SHP77 (cell line): ENCODE measurements at regions not wholly inside any gene's neighbourhood (a gene's known extent, or its start where the extent isn't known, plus 50 kb on each side); places are given as distances from the start of the nearest gene placed in this dataset.
"Not testable (repeated sequence)": the region's sequence is repeated elsewhere in the genome, so short reads cannot be mapped to it uniquely, and the experiment has no call there.

ENCODE experiments used
- DNase-seq, 2 experiments: peaks; one replicate each; lab custom pipeline; 2025; lab: John Stamatoyannopoulos, UW

DNA sequence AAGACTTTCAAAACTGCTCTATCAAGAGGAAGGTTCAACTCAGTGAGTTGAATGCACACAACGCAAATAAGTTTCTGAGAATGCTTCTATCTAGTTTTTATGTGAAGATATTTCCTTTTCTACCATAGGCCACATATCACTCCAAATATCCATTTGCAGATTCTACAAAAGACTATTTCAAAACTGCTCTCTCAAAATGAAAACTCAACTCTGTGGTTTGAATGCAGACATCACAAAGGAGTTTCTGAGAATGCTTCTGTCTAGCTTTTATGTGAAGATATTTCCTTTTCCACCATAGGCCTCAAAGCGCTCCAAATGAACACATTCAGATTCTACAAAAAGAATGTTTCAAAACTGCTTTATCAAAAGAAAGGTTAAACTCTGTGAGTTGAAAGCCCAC is 1093.1 kb upstream of the DEFB115 start:
- DNase-seq = not testable (repeated sequence)

DNA sequence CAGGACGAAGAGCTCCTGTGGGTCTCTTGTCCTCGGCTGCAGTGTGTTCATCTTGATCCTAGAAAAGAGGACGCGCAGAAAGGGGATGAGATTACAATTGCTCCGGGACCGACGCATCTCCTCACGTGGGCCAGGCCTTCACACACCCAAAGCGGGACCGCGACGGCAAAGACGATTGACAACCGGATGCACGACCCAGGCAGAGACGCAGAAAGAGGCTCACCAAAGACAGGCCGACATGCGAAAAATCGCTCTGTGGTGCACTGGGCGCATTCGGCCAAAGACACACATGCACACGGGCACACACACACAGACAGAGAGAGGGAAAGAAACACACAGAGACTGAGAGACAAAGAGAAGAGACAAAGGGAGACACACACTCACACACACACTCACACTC is 1089.9 kb upstream of the DEFB115 start:
- no peak for DNase-seq

DNA sequence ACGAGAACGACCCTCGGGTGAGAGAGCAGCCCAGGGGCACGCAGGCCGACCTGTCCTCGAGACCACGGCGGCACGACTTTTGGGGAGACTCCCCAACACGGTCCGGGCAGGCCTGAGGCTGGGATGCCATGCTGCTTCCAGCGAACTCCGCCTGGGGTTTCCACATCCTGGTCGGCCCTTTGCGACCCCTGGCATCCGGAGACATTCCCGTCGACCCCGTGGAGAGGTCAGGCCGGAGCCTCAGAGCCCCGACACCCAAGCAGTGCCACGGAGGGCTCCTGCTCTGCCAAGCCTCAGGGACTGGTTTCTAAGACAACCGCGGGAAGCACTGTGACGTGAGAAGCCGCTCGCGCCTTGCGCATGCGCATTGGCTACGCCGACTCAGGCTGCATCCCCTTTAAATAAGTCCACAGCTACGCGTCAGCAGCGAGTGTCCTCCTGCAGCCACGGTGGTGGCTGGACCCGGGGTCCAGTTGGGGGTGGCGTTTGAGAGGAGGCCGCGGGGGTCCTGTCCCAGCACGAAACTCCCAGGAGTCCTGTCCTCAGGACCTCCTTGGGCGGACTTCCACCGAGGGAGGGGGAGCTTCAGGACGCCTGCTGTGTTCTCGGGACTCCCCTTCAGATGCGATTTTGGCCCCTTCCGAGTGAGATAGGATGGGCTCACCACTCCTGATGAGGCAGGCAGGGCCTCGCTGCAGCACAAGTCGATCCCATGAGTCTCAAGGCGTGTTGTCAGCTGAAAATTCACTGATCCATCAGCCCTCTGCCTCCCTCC is 1089.3 kb upstream of the DEFB115 start:
- DNase-seq = no peak

DNA sequence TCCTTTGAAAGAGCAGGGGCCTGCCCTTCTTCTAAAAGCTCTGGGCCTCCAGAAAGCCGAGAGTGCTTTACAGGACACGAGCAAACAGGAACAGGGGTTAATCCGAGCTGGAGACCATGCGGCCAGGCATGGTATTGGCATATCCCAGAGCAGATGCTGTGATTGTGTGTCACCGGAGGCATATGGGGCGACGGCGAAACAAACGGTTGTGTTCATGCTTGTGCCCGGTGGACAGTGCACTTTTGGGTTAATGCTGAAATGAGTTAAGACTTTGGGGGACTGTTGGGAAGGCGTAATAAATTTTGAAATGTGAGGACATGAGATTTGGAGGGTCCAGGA is 1088.7 kb upstream of the DEFB115 start:
- DNase-seq = no peak

DNA sequence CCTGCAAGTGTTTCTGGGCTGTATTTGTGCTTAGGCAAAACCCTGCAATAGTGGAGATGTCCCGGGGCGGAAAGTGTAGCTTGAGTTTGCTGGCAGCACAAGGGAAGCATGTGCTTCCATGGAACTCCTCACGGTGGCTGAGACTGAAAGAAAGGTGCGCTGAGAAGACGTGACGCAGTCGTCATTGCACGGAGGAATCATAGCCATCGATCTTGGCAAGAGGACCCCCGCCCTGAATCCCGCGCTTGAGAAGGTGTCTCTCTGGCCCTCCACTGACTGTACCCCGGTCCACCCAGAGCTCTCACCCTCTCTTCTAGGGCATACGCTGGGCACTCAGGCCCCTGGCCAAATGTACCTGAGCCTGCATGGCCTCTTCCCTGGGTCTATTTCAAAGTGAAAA is 1081.8 kb upstream of the DEFB115 start:
- DNase-seq = no peak

DNA sequence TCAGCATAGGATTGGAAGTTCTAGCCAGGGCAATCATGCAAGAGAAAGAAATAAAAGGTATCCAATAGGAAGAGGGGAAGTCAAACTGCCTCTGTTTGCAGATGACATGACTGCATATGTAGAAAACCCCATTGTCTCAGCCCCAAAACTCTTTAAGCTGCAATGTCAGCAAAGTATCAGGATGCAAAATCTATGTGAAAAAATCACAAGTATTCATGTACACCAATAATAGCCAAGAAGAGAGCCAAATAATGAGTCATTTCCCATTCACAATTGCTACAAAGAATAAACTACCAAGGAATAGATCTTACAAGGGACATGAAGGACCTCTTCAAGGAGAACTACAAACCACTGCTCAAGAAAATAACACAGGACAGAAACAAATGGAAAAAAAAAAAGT is 1074.3 kb upstream of the DEFB115 start:
- not testable (repeated sequence) for DNase-seq

DNA sequence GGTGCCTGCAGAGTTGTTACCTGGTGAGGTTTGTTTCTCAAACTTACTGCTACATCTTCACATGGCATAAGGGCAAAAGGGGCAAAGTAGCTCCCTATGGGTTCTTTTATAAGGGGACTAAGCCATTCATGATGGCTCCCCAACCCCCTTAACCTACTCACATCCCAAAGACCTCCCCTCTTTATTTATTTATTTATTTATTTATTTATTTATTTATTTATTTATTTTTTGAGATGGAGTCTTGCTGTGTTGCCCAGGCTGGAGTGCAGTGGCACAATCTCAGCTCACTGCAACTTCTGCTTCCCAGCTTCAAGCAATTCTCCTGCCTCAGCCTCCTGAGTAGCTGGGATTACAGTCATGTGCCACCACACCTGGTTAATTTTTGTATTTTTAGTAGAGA is 1065.7 kb upstream of the DEFB115 start:
- not testable (repeated sequence) for DNase-seq

DNA sequence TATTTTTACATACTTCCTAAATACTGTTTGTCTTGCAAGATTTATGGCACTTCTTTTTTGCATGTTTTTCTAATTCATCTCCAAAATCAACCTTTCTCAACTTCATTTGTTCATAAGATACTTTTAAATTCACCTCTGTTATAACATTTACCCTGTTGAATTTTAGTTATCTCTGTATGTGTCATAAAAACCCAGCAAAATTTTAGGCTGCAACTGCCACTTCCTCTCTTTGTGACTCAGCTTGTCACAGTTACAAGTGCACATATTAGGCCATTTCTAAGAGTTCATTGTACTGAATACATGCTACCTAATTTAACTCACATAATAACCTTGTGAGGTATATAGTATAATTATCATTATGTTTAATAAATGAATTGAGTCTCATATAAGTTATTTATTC is 1023.0 kb upstream of the DEFB115 start:
- not testable (repeated sequence) for DNase-seq

DNA sequence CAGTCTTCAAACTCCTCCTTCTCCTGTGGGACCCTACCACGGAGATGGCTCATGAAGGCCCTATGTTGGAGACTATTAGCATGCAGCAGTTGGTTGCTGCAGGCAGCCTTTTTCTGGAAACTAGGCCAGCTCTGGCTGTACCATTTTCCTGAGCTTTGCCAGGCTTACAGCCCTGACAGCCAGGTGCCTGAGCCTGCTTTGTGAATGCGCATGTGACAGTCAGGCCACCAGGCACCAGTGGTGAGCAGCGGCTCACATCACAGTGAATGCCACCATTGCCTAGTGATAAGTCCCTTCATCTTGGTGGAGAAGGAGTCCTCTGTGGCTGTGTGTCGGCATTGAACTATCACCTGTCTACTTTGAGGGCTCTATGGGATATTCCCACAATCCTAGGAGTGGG is 982.4 kb upstream of the DEFB115 start:
- not testable (repeated sequence) for DNase-seq

DNA sequence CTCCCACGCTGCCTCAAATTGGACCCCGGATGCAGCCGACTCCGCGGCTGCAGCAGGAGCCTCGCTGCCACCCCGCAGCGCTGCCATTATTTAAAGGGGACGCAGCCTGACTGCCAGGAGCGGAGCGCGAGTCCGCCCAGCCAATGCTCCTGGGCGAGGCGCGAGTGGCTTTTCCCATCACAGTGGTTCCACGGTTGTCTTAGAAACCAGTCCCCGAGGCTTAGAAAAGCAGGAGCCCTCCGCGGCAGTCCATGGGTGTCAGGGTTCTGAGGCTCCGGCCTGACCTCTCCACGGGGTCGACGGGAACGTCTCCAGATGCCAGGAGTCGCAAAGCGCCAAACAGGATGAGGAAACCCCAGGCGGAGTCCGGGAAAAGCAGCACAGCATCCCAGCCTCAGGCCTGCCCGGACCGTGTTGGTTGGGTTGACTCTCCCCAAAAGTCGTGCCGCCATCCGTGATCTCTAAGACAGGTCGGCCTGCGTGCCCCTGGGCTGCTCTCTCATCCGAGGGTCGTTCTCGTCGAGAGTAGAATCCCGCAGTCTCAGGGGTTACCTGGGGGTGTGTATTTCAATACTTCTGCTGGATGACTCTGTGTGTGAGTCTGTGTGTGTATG is 975.8 kb upstream of the DEFB115 start:
- DNase-seq = no peak

DNA sequence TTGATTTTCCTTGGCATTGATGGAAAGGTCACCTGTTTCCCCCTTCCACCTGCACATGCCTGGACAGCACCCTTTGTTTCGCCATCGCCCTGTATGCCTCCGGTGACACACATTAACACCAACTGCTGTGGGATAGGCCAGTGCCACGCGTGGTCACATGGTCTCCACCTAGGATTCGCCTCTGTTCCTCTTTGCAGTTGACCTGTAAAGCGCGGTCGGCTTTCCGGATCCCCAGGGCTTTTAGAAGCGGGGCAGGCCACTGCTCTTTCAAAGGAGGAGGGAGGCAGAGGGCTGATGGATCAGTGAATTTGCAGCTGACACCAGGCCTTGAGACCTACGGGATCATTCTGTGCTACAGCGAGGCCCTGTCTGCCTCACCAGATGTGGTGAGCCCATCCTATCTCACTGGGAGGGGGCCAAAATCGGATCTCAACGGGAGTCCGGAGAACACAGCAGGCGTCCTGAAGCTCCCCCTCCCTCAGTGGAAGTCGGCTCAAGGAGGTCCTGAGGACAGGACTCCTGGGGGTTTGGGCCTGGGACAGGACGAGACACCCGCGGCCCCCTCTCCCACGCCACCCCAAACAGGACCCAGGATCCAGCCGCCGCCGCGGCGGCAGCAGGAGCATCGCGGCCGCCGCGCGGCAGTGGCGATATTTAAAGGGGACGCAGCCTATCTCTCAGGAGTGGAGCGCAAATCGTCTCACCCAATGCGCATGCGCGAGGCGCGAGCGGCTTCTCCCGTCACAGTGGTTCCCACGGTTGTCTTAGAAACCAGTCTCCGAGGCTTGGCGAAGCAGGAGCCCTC is 973.8 kb upstream of the DEFB115 start:
- DNase-seq = not testable (repeated sequence)

DNA sequence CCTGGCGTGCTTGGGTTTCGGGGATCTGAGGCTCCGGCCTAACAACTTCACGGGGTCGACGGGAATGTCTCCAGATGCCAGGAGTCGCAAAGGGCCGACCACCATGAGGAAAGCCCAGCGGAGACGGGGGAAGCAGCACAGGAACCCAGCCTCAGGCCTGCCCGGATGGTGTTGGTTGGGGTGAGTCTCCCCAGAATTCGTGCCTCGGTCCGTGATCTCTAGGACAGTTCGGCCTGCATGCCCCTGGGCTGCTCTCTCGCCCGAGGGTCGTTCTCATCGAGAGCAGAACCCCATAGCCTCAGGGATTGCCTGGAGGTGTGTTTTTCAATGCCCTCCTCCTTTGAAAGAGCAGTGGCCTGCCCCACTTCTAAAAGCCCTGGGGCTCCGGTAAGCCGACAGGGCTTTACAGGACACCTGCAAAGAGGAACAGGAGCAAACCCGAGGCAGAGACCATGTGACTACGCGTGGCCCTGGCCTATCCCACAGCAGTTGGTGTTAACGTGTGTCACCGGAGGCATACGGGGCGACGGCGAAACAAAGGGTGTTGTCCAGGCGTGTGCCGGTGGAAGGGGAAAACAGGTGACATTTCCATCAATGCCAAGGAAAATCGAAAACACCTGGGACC is 973.1 kb upstream of the DEFB115 start:
- DNase-seq = no peak

DNA sequence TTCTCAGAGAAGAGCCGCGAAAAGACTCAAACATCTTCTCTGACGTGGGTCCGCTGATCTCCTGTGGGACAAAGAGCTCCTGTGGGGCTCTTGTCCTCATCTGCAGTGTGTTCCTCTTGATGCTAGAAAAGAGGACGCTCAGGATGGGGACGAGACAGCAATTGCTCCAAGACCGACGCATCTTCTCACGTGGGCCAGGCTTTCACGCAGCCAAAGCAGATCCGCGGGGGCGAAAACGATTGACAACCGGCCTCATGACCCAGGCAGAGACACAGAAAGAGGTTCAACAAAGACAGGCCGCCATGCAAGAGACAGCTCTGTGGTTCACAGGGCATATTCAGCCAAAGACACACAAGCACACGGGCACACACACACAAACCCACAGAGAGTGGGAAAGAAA is 971.8 kb upstream of the DEFB115 start:
- no peak for DNase-seq

DNA sequence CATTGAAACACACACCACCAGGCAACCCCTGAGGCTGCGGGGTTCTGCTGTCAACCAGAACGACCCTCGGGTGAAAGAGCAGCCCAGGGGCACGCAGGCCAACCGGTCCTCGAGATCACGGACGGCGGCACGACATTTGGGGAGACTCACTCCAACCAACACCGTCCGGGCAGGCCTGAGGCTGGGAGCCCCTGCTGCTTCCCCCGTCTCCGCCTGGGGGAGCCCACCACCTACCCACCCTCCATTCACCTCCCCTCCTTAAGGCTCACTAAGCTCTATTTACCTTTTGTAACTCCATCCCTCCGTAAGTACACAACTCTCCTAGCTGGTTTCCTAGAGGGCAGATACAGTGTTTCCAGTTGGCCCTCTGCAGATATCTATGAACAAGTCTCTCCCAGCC is 971.3 kb upstream of the DEFB115 start:
- no peak for DNase-seq

DNA sequence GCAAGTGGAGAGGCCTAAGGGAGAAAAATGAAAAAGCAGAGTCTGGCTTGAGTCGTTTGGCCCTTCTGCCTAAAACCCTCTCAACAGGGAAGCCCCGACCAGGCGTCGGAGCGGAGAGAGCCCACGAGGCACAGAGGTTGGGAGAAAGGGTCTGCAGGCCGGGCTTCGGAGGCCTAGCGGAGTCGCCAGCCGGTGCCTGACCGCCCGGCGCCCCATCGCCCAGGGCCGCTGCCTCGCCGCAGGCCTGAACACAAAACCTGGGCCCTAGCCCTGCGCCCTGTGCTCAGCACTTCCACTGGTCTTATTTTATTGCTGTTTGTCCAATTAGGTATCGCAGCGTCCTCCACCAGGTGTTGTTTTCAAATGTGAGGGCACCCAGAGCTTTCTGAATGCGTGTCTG is 970.0 kb upstream of the DEFB115 start:
- DNase-seq = not testable (repeated sequence)

DNA sequence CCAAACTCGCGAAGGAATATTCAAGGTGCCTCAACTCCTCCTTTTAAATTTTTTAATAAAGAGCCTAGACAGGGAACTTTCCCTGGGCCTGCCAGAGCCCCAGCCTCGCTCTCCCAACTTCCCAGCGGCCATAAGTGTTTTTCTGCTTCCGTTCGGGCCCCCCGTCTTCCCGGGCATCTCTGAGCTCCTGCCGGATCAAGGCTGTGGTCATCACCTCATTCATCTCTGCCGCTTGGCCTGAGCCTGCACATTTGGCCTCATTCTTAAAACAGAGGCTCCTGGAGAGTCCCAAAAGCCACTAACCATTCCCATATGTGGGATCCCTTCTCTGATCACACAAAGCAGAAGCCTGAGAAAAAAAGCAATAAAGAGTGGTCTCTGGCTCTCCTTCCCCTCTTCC is 969.1 kb upstream of the DEFB115 start:
- DNase-seq = no peak

DNA sequence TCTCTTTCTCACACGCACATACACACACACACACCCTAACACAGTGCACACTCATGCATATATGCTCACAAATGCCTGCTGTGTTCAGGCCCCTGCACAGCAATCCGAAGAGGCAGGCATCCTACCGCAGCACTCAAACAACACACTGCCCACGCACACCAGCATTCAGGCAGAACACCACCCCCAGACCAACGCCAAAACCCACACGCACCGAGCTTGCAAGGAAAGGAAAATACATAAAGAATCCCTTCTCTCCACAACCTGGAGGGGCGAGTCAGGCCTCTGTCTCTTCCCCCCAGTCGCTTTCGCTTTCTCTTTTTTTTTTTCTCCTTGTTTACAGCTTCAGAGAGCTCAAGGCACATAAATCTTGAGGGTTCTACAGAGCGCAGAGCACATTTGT is 968.4 kb upstream of the DEFB115 start:
- DNase-seq = not testable (repeated sequence)

DNA sequence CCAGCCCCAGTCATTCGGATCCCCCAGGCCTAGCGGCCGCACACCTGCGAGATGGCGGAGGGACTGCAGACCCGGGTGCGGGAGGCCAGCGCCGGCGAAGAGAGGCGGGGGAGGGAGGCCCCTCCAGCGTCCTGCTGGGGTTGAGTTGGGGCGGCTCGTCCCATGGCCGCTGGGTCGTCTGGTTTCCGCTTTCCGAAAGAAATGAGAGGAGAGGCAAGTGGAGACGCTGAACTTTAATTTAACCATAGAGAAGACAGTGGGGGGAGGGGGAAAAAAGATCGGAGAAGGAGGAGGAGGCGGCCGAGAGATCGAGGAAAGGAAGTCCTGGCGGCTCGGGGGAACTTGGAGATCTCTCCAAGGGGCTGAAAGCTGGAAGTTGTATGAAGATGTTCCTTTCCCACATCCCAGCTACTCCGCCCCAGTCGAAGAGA is 967.7 kb upstream of the DEFB115 start:
- not testable (repeated sequence) for DNase-seq

DNA sequence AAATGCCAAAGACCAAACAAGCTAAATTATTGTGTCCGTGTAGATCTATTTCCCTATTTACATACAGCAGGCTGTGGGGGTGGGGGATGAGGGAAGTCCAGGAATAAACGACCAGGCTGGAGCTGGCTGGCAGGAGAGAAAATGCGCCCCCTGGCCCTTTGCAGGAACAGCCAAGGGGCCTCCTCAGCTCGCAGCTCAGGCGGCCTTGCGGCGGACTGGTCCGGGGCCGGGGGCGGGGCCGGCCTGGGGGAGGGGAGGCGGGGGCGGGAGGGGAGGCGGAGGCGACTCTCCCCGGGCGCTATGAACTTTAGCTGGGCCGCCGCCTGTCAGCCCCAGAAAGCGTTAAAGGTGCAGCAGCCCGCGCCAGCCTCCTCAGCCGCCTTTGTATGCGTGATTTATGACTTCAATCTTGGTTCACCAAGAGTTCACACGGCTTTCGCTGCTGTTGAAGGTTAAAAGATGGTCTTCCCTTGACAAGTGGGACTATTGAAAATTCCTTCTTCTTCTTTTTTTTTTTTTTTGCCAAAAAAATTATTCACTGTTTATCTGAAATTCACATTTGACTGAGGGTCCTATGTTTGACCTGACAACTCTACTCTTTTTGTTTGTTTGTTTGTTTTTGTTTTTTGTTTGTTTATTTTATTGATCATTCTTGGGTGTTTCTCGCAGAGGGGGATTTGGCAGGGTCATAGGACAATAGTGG is 967.0 kb upstream of the DEFB115 start:
- peak in 1 of 2 experiments; percentile 35 for DNase-seq

DNA sequence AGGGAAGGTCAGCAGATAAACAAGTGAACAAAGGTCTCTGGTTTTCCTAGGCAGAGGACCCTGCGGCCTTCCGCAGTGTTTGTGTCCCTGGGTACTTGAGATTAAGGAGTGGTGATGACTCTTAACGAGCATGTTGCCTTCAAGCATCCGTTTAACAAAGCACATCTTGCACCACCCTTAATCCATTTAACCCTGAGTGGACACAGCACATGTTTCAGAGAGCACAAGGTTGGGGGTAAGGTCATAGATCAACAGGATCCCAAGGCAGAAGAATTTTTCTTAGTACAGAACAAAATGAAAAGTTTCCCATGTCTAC is 966.4 kb upstream of the DEFB115 start:
- DNase-seq = not testable (repeated sequence)

DNA sequence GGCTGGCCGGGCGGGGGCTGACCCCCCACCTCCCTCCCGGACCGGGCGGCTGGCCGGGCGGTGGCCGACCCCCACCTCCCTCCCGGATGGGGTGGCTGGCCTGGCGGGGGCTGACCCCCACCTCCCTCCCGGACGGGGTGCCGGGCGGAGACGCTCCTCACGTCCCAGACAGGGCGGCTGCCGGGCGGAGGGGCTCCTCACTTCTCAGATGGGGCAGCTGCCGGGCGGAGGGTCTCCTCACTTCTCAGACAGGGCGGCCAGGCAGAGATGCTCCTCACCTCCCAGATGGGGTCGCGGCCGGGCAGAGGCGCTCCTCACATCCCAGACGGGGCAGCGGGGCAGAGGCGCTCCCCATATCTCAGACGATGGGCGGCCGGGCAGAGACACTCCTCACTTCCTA is 965.8 kb upstream of the DEFB115 start:
- DNase-seq = not testable (repeated sequence)

DNA sequence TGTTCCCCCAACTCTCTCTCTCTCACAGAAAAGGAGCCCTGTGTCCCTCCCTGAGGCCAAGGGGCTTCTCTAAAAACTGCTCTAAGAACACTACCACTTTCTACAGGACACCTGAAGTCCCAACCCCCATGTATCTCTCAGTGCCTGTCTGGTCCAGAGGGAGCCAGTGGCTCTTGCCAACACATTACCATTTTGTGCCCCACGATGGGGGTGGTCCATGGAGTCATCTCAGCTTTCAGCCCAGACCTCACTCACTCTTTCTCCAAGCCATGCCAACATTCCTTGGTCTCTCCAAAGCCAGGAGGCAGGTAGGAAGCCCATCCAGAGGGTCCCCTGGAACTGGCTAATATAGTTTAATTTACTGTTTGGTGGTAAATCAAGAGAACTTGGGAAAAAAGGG is 962.1 kb upstream of the DEFB115 start:
- not testable (repeated sequence) for DNase-seq
